ENCODE measurements at regions not wholly inside any gene's neighbourhood (a gene's known extent, or its start where the extent isn't known, plus 50 kb on each side); places are given as distances from the start of the nearest gene placed in this dataset.
"Not testable (repeated sequence)": the region's sequence is repeated elsewhere in the genome, so short reads cannot be mapped to it uniquely, and the experiment has no call there.

DNA sequence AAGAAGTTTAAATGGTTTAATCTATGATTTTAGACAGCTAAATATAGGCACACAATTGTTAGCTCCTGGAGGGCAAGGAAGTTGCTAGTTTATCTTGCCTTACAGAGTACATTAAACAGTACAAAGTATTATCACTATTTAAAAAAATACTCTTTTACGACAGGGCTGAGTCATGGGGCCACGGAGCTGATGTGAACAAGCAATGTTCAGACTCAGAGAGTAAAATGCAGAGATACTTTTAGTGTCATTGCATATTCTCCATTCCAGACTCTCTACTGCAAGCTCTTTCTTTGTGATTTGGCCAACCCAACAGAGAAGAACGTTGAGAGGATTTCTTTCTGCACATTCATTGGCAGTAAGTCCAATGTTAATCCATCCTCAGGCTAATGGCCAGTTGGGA lies 352.4 kb downstream of the SPRY2 start:
- DNase-seq (ENCODE audit: low spot score): no peak

DNA sequence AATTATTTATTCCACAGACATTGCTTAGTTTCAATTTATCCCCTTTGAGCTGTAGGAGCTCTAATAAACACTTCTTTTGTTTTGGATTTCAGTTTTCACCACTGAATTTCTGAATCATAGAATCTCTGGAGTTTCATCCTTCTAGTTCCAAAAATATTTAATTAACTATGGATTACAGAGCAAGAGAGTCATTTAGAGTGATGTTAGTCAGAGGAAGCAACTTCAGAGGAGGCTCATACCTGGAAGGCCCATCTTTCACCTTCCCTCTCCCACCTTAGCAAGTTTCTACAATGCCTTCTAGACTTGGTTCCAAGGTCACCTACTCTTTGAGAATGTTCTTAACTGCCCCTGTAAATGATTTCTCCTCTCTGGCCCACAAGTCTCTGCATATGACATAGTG lies 353.2 kb downstream of the SPRY2 start:
- DNase-seq (ENCODE audit: low spot score): no peak

DNA sequence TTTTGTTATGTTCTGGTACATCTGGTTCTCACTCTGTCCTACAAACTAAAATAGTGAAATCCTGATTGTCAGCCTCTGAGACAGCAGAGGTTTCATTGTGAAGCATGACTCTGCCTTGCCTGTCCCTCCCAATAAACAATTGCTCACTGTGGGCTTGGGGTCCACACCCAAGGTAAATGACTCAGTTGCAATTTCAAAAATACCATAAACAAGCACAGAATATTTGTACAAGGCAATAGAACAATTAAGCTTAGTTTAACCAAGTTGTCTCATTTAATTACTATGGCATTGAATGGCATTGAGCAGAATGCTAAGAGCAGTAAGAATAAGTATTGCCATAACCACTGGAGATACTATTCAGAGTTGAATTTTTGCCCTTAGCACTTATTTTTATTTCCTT lies 353.6 kb downstream of the SPRY2 start:
- DNase-seq (ENCODE audit: low spot score): no peak

DNA sequence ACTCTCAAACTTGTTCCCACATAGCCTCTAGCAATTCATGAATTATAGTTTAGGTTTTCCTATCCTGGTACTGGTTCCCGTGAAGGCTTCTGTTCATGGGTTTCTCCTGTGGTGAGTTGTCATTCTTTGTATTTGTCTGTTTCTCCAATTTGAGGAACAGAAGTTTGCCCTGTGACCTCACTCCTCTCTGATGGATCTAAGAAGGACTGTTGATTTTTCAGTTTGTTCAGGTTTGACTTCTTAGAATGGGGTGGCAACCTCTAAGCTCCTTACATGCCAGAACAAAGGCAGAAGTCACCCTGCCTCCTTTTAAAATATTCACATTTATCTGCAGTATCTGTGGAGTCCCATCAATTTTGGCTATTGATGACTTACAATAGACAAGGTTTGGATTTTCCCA lies 354.0 kb downstream of the SPRY2 start:
- no peak for DNase-seq (ENCODE audit: low spot score)

DNA sequence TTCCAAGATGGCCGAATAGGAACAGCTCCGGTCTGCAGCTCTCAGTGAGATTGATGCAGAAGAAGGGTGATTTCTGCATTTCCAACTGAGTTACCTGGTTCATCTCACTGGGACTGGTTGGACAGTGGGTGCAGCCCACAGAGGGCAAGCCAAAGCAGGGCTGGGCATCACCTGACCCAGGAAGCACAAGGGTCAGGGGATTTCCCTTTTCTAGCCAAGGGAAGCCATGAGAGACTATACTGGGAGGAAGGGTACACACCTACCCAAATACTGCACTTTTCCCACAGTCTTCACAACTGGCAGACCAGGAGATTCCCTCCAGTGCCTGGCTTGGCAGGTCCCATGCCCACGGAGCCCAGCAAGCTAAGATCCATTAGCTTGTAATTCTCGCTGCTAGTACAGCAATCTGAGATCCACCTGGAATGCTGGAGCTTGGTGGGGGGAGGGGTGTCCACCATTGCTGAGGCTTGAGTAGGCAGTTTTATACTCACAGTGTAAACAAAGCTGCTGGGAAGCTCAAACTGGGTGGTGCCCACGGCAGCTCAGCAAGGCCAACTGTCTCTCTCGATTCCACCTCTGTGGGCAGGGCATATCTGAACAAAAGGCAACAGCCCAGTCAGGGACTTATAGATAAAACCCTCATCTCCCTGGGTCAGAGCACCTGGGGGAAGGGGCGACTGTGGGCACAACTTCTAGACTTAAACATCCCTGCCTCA lies 365.8 kb downstream of the SPRY2 start:
- DNase-seq (ENCODE audit: low spot score): not testable (repeated sequence)

DNA sequence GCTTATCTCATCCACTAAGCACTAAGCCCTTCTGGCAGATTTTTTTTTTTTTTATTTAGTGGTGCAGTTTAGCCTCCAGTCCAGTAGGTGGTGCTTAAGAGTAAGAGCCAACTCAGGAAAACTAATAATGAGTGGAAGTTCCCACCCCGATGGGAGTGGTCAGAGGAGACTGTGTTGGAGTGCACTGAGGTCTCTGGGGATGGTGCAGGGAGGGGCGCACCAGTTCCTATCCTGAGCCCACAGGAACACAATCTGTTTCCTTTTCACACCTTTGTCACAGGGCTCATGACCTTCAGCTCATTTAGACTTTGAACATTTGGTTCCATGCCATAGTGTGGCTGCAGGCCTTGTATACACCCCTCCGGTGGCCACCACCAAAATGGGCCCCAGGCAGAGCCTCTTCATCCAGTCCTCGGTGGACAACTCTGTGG lies 367.4 kb downstream of the SPRY2 start:
- DNase-seq (ENCODE audit: low spot score): no peak

DNA sequence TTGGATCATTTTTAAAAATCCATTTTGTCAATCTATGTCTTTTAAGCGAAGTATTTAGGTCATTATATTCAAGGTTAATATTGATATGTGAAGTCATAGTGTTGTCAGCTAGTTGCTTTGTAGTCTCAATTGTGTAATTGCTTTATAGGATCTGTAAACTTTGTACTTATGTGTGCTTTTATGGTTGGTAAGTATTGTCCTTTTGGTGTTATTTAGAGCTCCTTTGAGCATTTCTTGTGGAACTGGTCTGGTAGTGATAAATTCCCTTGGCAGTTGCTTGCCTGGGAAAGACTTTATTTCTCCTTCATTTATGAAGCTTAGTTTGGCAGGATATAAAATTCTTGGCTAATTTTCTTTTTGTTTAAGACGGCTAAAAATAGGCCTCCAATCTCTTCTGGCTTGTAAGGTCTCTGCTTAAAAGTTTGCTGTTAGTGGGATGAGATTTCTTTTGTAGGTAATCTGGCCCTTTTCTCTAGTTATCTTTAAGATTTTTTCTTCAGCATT lies 368.8 kb downstream of the SPRY2 start:
- no peak for DNase-seq (ENCODE audit: low spot score)

DNA sequence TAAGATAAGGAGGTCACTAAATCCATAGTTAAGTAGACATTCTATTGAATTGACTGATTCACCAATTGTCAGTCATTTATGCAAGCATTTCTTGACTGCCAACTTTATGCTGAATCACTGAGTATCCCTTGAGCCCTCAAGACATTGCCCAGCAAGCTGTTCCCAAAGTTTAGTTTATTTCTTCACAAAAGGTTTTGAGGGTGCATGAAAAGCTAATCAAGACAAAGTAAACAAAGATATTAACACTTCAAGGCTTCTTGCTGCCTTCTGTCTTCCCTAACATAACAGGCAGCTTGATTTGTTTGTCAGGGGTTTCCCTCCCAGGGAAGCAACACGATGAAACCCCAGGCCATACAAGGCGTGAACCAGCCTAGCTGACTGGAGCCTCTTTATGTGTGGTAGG lies 374.4 kb downstream of the SPRY2 start:
- no peak for DNase-seq (ENCODE audit: low spot score)

DNA sequence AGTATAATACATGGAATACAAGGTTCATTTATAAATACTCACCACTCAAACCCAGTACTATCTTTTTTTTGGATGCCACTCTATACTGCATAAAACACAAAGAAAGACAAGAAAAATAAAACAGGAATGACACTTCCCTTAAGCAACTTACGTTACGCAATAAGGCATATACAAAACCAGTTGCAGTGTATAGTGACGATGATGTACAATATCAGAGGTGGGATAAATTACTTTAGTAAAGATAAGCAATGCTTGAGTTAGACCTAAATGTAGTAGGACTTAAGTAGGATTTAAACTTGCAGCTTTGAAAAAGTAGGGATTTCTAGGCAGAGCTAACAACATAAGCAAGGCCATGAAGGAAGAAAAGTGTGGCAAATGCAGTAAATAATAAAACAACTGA lies 374.9 kb downstream of the SPRY2 start:
- no peak for DNase-seq (ENCODE audit: low spot score)

DNA sequence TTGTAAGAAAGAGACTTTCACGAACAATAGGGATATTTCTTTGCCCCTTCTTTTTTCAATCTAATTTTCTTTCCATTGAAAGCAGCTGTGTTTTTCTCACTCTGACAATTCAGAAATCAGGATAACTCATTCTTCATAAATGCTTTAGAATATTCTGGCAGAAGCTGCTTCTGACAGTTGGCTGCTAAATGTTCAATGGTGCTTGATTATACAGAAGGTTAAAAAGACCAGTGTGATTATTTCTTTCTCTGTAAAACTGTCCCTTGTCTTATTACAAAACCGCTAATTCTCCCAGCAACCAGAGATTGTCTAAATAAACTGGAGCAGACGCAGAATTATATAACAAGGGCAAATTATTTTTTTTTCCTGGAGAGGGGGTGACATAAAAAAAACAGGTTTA lies 394.4 kb downstream of the SPRY2 start:
- no peak for DNase-seq (ENCODE audit: low spot score)

DNA sequence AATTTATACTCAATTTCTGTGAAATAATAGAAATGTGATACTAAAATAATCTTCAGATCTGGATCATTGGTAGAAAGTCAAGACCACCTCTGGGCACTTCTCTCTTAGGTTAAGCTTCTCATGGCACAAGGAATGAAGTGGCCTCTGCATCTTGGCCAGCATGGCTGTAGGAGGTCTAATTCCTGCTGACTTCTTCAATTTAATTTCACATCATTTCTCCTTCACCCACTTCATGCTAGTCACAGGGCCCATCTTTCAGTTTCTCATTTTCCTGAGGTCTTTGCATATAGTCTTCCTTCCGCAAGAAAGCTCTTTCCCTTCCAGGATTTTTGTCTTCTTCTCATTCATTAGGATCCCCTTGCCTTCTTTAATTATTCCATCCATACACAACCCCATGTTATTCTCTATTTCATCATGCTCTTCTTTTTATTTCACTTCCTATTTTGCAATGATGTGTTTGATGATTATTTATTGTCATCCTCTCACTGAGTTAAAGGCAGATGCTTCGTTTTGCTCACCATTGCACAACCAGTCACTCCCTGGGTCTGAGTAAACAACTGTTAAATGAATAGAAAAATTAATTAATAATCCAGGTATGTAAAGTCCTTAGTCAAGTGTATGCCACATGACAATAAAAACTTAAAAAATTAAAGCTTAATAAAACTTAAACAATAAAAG lies 397.4 kb downstream of the SPRY2 start:
- DNase-seq (ENCODE audit: low spot score): no peak

DNA sequence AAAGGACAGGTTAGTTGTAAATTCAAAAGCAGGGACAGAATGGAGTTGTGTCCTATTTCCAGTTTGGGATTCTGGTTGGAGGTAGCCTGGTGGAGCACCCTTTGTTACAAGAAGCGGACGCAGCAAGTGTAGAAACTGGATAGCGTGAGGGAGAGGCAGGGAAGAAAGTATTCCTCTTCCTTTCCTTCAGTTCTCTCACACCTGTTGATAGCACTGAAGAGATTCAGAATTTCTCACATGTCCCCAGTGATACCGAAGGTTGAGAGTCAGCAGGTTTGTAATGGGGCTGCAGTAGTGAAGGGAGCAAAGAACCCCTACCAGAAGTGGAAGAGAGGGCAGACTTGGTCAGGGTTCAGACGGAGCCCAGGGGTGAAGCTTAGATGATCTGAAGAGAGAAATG lies 399.2 kb downstream of the SPRY2 start:
- DNase-seq (ENCODE audit: low spot score): no peak

DNA sequence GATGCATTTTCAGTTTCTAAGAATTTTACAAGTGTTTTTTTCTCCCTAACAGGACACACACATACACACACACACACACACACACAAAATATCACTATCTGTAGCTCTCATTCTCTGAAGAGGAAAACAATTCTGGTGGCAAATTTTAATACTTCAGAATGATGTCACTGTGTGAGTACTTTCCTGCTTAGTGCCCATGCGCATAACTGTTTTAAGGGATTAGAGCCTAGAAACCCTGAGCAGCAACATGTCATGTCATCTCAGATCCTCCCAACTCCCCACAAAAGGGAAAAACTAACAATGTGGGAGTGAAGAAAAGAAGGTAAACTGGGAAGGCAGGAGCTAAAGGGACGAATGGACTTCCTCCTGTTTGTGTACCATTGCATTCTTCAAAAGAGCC lies 401.2 kb downstream of the SPRY2 start:
- no peak for DNase-seq (ENCODE audit: low spot score)

DNA sequence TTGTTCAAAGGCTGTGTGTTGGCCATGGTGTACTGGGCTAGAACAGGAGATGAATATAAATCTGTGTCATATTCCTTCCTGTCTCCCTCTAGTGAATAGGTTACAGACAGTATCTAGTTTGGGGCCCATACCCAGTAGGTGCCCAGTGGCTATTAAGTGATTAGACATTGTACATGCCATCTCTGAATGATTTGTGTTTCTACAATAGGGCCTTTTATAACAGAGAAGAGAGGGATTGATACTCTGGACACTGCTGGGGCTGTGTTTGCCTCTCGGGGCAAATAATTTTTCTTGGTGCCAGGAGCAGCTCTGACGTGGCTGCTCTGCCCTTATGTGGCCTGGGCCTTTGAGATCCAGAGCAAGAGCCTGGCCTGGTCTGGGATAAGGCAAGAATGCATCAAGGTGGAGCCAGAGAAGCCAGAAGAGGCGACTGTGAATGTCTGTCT lies 403.1 kb downstream of the SPRY2 start:
- peak; percentile 92 for DNase-seq (ENCODE audit: low spot score)

DNA sequence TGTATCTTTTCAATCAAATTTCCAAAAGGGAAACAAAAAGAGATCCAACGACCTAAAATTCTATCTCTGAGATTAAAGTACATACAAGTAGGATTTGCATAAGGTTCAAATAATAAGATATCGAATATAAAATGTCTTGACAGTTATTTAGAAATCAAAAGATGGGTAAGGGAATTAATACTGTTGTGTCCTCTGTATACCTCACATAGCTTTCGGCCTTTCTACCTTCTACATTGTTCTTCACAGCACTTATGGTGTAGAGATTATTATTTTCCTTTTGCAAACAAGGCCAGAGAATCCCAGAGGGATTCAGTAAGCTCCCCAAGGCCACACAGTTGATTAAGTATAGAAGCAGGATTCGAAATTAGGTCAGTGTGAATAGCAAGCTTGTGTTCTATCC lies 403.6 kb downstream of the SPRY2 start:
- no peak for DNase-seq (ENCODE audit: low spot score)

DNA sequence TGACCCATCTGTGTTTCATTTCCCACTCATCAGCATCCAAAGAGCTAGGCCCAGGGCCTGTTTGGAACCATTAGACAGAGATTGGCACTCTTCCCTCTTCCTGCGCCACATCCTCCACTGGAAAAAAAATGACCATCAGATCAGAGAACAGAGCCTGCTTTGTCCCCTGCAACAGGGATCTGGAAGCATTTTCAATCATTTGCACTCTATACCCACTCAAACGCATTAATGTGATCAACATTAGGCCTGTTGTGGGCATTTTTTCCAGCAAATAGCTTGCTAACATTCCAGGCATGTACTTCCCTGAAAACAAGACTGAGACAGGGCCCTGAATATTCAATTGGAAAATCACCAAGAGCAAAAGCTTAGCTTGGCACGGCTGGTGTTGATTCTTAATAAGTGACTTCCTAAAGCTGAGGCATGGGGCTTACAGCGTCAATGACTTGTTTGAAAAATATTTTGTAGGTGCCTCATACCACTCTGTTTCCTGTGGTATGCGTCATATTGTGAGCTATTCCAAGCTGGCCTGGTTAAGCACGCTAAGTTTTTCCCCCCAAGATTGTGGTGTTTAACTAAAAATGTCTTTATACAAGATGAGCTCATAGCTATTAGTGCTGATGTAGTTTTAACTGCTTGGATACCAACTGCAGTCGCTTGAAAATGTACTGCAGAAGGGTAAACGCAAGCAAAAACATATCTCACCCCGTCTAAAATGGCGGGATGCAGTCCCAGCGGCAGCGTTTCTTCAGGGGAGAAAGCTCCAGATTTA lies 404.4 kb downstream of the SPRY2 start:
- peak; percentile 100 for DNase-seq (ENCODE audit: low spot score)

DNA sequence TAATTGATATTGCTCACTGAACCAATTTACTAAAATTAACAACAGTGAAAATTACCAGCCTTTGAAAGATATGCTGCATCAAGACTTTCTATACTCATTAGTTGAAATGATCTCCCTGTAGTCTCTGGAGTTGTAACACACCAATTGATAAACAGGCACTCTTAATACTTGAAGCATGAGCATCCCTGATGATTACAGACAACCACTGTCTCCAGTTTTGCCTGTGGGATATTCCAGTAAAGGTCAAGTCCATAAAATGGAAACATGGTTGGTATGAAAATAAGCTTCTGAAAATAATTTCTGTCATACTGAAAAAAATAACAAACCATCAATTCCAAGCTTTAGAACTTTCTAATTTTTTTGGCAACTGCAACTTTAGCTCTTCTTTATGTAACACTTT lies 405.8 kb downstream of the SPRY2 start:
- no peak for DNase-seq (ENCODE audit: low spot score)

DNA sequence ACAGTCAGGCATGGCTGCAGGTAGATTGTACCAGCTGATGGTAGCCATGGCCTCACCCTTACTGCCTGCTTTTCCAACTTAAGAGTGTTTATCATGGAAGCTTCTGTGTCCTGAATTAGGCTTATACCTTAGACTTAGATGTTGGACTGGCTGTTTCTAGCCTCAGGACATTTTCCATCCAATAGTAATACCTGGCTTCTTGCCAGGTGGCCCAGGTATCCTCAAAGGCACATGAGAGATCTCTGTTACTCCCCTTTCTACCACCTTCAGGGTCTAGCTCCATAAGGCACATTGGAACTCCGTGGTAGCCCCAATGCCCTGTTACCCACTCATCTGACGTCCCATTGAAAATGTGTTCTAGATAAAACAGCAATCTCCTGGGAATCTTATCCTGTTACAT lies 407.5 kb downstream of the SPRY2 start:
- no peak for DNase-seq (ENCODE audit: low spot score)

DNA sequence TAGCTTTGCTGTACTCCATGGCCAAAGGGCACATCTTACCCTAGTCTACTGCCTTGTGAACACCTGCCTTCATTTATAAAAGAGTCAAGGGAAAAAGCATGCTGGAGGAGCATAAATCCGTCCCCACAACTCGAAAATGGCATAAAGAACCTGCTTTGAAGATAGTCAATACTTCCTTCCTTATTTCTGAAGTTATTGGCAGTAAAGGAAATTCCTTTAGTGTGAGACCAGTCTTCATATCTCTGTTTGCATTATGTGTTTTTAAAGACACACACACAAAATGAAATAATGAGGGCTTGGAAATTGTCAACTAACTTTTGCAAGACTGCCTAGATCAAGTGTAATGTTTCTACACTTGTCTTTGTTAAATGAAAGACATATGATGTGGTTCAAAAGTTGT lies 408.4 kb downstream of the SPRY2 start:
- DNase-seq (ENCODE audit: low spot score): no peak

DNA sequence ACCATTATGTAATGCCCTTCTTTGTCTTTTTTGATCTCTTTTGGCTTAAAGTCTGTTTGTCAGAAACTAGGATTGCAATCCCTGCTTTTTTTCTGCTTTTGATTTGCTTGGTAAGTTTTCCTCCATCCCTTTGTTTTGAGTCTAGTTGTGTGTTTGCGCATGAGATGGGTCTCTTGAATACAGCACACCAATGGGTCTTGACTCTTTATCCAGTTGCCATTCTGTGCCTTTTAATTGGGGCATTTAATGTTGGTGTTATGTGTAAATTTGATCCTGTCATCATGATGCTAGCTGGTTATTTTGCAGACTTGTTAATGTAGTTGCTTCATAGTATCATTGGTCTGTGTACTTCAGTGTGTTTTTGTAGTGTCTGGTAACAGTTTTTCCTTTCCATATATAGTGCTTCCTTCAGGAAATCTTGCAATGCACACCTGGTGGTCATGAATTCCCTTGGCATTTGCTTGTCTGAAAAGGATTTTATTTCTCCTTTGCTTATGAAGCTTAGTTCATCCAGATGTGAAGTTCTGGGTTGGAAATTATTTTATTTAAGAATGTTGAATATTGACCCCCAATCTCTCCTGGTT lies 416.9 kb downstream of the SPRY2 start:
- not testable (repeated sequence) for DNase-seq (ENCODE audit: low spot score)

DNA sequence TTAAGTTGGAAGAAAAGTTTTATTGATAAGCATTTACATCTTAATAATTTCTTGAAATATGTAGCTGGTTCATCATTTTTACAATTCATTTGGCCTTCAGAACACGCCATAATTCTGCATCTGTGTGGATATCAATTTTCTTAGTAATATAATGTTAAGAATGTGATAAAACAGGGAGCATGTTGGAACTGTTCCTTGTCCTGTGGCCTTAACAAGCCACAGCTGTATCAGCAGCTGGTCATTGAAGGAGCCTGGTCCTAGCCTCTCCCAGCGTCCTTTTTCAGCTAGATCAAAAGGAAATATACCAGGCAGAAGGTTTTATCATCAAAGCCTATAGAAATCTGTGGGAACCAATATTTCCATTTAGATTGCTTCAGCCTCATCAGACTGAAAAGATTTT lies 421.8 kb downstream of the SPRY2 start:
- no peak for DNase-seq (ENCODE audit: low spot score)

DNA sequence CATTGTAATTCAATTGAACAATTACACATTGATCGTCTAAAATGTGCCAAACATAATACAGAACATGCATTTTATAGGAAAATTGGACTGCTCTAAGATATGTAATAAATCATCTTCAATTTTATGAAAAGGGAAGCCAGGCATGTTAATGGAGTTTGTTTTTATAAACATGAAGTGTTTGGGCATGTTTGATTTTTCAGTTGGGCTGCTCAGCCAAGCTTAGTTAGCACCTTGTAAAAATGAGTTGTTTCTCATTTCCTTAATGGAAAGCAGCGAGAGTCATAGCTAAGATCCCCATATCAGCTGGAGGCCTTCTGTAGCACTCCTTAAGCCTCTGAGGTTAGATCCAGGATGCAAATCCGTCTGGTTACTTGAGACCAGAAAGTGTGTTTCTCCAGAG lies 422.3 kb downstream of the SPRY2 start:
- DNase-seq (ENCODE audit: low spot score): no peak

DNA sequence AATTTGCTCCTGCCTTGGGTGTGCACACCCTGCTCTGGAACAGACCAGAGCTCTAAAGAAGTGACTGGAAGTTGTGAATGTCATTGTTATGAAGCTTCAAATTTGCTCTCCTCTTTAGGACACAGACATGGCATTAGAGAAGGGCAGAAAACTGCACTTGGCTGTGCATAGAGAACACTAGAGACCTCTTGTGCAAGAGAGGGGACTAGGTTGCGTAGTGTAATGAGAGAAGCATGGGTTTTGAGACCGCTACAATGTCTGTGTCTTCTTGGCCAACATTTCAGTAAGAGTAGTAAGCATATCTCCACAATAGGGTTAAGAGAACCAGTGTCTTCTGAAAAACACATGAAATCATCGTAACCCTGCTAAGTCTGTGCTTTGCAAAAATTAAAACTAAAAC lies 423.3 kb downstream of the SPRY2 start:
- DNase-seq (ENCODE audit: low spot score): no peak
